Natural killer cell (primary cell): ENCODE measurements at regions not wholly inside any gene's neighbourhood (a gene's known extent, or its start where the extent isn't known, plus 50 kb on each side); places are given as distances from the start of the nearest gene placed in this dataset.

ENCODE experiments used
- ATAC-seq, 3 donors: fragments of 150-1000 bp in 2 of 3; fragments of 200-7000 bp in 1 of 3; cut with Tn5 transposase; 1 replicate in 1 of 3; 2 replicates in 2 of 3; pipeline ENCODE4 v1.10.0; 2021; ENCODE audit warnings: mild to moderate bottlenecking in 2 of 3, moderate library complexity in 2 of 3
- DNase-seq, 2 donors: peaks; one replicate each; pipeline versions ENCODE4 v3.0.0 to v3.0.0-alpha.2; 2013 to 2021; ENCODE audit warnings: mixed read lengths in 1 of 2
- H3K27ac ChIP-seq: one replicate; pipeline ENCODE4 v1.5.1; 2013; ENCODE audit warnings: mild to moderate bottlenecking, low read length
- H3K27me3 ChIP-seq: one replicate; pipeline ENCODE4 v1.6.1; 2013; ENCODE audit warnings: low read length; ENCODE audit not compliant: control insufficient read depth, insufficient read depth
- H3K36me3 ChIP-seq: one replicate; pipeline ENCODE4 v1.6.1; 2013; ENCODE audit warnings: low read length; ENCODE audit not compliant: control insufficient read depth, insufficient read depth
- H3K4me1 ChIP-seq: one replicate; pipeline ENCODE4 v1.6.1; 2013; ENCODE audit warnings: low read length; ENCODE audit not compliant: control insufficient read depth, insufficient read depth
- H3K4me3 ChIP-seq: one replicate; pipeline ENCODE4 v1.5.1; 2013; ENCODE audit warnings: low read length
- H3K9me3 ChIP-seq: one replicate; pipeline ENCODE4 v1.6.1; 2013; ENCODE audit warnings: low read length; ENCODE audit not compliant: control insufficient read depth, insufficient read depth
- H3K27ac Mint-ChIP-seq, 2 donors: one replicate each; pipeline ENCODE4 v1.8.0; 2022; ENCODE audit warnings: mild to moderate bottlenecking in 2 of 2, mixed read lengths in 2 of 2, moderate library complexity in 1 of 2
- H3K27me3 Mint-ChIP-seq, 2 donors: one replicate each; pipeline ENCODE4 v1.8.0; 2022; ENCODE audit warnings: low read depth in 2 of 2, mixed read lengths in 2 of 2
- H3K36me3 Mint-ChIP-seq: one replicate; pipeline ENCODE4 v1.8.0; 2022; ENCODE audit warnings: mixed read lengths
- H3K4me1 Mint-ChIP-seq, 2 donors: one replicate each; pipeline ENCODE4 v1.8.0; 2022; ENCODE audit warnings: mixed read lengths in 2 of 2
- H3K4me3 Mint-ChIP-seq: one replicate; pipeline ENCODE4 v1.8.0; 2022; ENCODE audit warnings: mild to moderate bottlenecking, moderate library complexity, mixed read lengths
- H3K9me3 Mint-ChIP-seq, 2 donors: one replicate each; pipeline ENCODE4 v1.8.0; 2022; ENCODE audit warnings: mixed read lengths in 2 of 2
- CTCF ChIP-seq: fragments of 200-600 bp; IDR thresholded peaks from one replicate; pipeline ENCODE4 v1.8.0; 2022; ENCODE audit warnings: antibody characterized with exemption
- WGBS: methylation state at CpG from one replicate; pipeline ENCODE4 v1.1.7; 2013; ENCODE audit warnings: missing lambda C conversion rate; ENCODE audit not compliant: insufficient coverage; 5-methylcytosine and 5-hydroxymethylcytosine counted together
- intact Hi-C: fragments of 100-400 bp; cut with micrococcal nuclease; formaldehyde crosslinking; loops from one replicate; pipeline ENCODE4 v1.14.2; 2022

GRCh38 chr17:71315568-71315967 is 805.3 kb upstream of the SOX9 start:
- ATAC-seq, result no peak
- H3K9me3 Mint-ChIP-seq, result peaks cover 10% of the 10 kb centered on the region in 2 donors
- H3K27me3 ChIP-seq, result no peaks in the 10 kb centered on the region

GRCh38 chr17:71316176-71316897 is 804.5 kb upstream of the SOX9 start:
- no peak overlapping the region for H3K4me3 Mint-ChIP-seq

More at GRCh38 chr17:71315568-71315967, 805.3 kb upstream of the SOX9 start:
- intact Hi-C loops, result no loop called here
- 82% methylated on average over 3 of the region's 3 CpGs for whole genome bisulfite sequencing
- Mint-ChIP-seq H3K36me3 (peaks cover 3% of the 10 kb centered on the region), H3K4me1 (no peaks in the 10 kb centered on the region), H3K27me3 (no peaks in the 10 kb centered on the region), H3K27ac (no peak overlapping the region), H3K4me3 (no peak overlapping the region)
- Histone ChIP-seq H3K4me1 (no peaks in the 10 kb centered on the region), H3K36me3 (no peaks in the 10 kb centered on the region), H3K27ac (no peak overlapping the region), H3K9me3 (no peaks in the 10 kb centered on the region), H3K4me3 (no peak overlapping the region)
- no peak for TF ChIP-seq CTCF
- DNase-seq, result no peak

GRCh38 chr17:71320009-71320796 is 800.6 kb upstream of the SOX9 start:
- no peaks in the 10 kb centered on the region for H3K27me3 ChIP-seq
- DNase-seq (no peak), ATAC-seq (no peak)
- WGBS, result 87% methylated on average over 6 of the region's 6 CpGs
- Mint-ChIP-seq H3K4me1 (no peaks in the 10 kb centered on the region), H3K27me3 (no peaks in the 10 kb centered on the region), H3K4me3 (no peak overlapping the region), H3K27ac (no peak overlapping the region), H3K9me3 (peaks cover 16 to 23% of the 10 kb centered on the region in 2 donors), H3K36me3 (peaks cover 8% of the 10 kb centered on the region)
- no peaks in the 10 kb centered on the region for H3K4me1 ChIP-seq
- TF ChIP-seq CTCF, result no peak
- H3K27ac ChIP-seq, result no peak overlapping the region
- H3K4me3 ChIP-seq, result no peak overlapping the region
- H3K9me3 ChIP-seq, result peaks cover 2% of the 10 kb centered on the region
- H3K36me3 ChIP-seq, result no peaks in the 10 kb centered on the region
- intact Hi-C loops, result no loop called here

More at GRCh38 chr17:71316176-71316897, 804.5 kb upstream of the SOX9 start:
- Mint-ChIP-seq H3K27me3 (no peaks in the 10 kb centered on the region), H3K27ac (no peak overlapping the region), H3K36me3 (peaks cover 8% of the 10 kb centered on the region), H3K4me1 (no peaks in the 10 kb centered on the region), H3K9me3 (peaks cover 12 to 13% of the 10 kb centered on the region in 2 donors)
- Histone ChIP-seq H3K4me1 (no peaks in the 10 kb centered on the region), H3K4me3 (no peak overlapping the region), H3K27ac (no peak overlapping the region), H3K36me3 (no peaks in the 10 kb centered on the region), H3K27me3 (no peaks in the 10 kb centered on the region), H3K9me3 (no peaks in the 10 kb centered on the region)
- WGBS, result 90% methylated on average over 2 of the region's 4 CpGs
- DNase-seq (no peak), ATAC-seq (no peak)
- intact Hi-C loops, result no loop called here
- no peak for TF ChIP-seq CTCF
